Upper lobe of left lung (tissue), 4 donors: ENCODE measurements at regions not wholly inside any gene's neighbourhood (a gene's known extent, or its start where the extent isn't known, plus 50 kb on each side); places are given as distances from the start of the nearest gene placed in this dataset.

ENCODE experiments used
- EP300 ChIP-seq, 4 donors: sonication (generic); formaldehyde crosslinking; IDR thresholded peaks; one replicate each; pipeline ENCODE4 v1.5.1; 2017; ENCODE audit warnings: antibody characterized with exemption in 4 of 4, control low read depth in 2 of 4
- POLR2AphosphoS5 ChIP-seq, 2 donors: sonication (generic); formaldehyde crosslinking; IDR thresholded peaks; one replicate each; pipeline ENCODE4 v1.5.1; 2017; ENCODE audit warnings: antibody characterized with exemption in 2 of 2
- TF ChIP-seq, protein P1 (sequence below), 6 experiments: fragments of 450-650 bp in 4 of 6; fragments of 200-600 bp in 2 of 6; sonication (generic) in 2 of 6; IDR thresholded peaks; one replicate each; pipeline ENCODE4 v1.5.1; 2016 to 2019; ENCODE audit warnings: antibody characterized with exemption in 6 of 6

DNA sequence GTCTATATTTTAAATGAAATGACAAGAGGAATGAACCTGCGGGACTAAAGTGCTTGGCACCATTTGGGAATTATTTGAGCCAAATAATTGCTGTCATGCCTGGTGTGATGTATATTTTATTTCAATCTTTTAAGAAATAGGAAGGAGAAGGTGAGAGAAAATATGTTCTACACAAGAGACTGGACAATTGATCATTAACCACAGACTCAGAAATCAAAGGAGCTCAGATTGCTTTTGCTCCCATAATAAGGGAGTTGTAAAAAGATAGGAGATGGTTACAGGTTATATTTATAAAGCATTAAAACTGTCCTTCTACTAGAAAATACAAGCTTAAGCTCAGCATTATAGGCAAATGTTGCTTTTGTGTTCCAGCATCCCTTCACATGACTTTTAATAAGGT, 515.2 kb upstream of the SULF2 start:
- TF ChIP-seq POLR2AphosphoS5 (IDR thresholded peaks at IDR 0.05) (no peak), EP300 (IDR thresholded peaks at IDR 0.05) (no peak)
- TF ChIP-seq, protein P1, sequence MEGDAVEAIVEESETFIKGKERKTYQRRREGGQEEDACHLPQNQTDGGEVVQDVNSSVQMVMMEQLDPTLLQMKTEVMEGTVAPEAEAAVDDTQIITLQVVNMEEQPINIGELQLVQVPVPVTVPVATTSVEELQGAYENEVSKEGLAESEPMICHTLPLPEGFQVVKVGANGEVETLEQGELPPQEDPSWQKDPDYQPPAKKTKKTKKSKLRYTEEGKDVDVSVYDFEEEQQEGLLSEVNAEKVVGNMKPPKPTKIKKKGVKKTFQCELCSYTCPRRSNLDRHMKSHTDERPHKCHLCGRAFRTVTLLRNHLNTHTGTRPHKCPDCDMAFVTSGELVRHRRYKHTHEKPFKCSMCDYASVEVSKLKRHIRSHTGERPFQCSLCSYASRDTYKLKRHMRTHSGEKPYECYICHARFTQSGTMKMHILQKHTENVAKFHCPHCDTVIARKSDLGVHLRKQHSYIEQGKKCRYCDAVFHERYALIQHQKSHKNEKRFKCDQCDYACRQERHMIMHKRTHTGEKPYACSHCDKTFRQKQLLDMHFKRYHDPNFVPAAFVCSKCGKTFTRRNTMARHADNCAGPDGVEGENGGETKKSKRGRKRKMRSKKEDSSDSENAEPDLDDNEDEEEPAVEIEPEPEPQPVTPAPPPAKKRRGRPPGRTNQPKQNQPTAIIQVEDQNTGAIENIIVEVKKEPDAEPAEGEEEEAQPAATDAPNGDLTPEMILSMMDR (IDR thresholded peaks at IDR 0.05) = no peak
